Liver (tissue), 8 donors: ENCODE measurements at regions not wholly inside any gene's neighbourhood (a gene's known extent, or its start where the extent isn't known, plus 50 kb on each side); places are given as distances from the start of the nearest gene placed in this dataset.

Experiments used
- DNase-seq: peaks from one replicate; pipeline ENCODE4 v3.0.0-alpha.2; 2017; ENCODE audit warnings: low spot score
- H3K27ac ChIP-seq, 2 donors: one replicate each; pipeline ENCODE4 v1.7.0; 2013; ENCODE audit warnings: inconsistent platforms in 2 of 2, low read length in 2 of 2, control low read depth in 1 of 2, low read depth in 1 of 2, mild to moderate bottlenecking in 1 of 2
- H3K27me3 ChIP-seq, 4 donors: one replicate each; pipeline versions ENCODE4 v1.6.1 to v1.7.0; 2013; ENCODE audit warnings: low read length in 3 of 4, inconsistent platforms in 1 of 4, mild to moderate bottlenecking in 1 of 4, moderate library complexity in 1 of 4; ENCODE audit not compliant: control insufficient read depth in 4 of 4, insufficient read depth in 4 of 4
- H3K36me3 ChIP-seq, 4 donors: one replicate each; pipeline versions ENCODE4 v1.6.1 to v1.7.0; 2013; ENCODE audit warnings: low read length in 3 of 4, mild to moderate bottlenecking in 3 of 4, low read depth in 1 of 4, moderate library complexity in 1 of 4; ENCODE audit not compliant: control insufficient read depth in 4 of 4, insufficient read depth in 3 of 4
- H3K4me1 ChIP-seq, 4 donors: one replicate each; pipeline versions ENCODE4 v1.6.1 to v1.7.0; 2013; ENCODE audit warnings: low read length in 3 of 4, mild to moderate bottlenecking in 3 of 4, moderate library complexity in 1 of 4; ENCODE audit not compliant: control insufficient read depth in 4 of 4, insufficient read depth in 4 of 4
- H3K4me3 ChIP-seq, 3 donors: one replicate each; pipeline versions ENCODE4 v1.6.1 to v1.7.0; 2013; ENCODE audit warnings: low read length in 3 of 3, control low read depth in 1 of 3, low read depth in 1 of 3, mild to moderate bottlenecking in 1 of 3
- H3K9ac ChIP-seq, 2 donors: one replicate each; pipeline ENCODE4 v1.7.0; 2013; ENCODE audit warnings: low read length in 2 of 2, mild to moderate bottlenecking in 2 of 2, moderate library complexity in 2 of 2, control low read depth in 1 of 2, low read depth in 1 of 2
- H3K9me3 ChIP-seq, 4 donors: one replicate each; pipeline versions ENCODE4 v1.6.1 to v1.7.0; 2013; ENCODE audit warnings: low read length in 3 of 4; ENCODE audit not compliant: control insufficient read depth in 4 of 4
- ATF3 ChIP-seq: IDR thresholded peaks from 2 replicates; pipeline ENCODE4 v1.6.1; 2016; ENCODE audit warnings: antibody characterized with exemption
- CTCF ChIP-seq: fragments of 150-350 bp; IDR thresholded peaks from 2 replicates; pipeline ENCODE4 v1.5.1; 2017; ENCODE audit warnings: improper control_type of control experiment, low read depth, low read length; ENCODE audit not compliant: missing input control
- FOXA1 ChIP-seq: IDR thresholded peaks from 2 replicates; pipeline ENCODE4 v1.6.1; 2016; ENCODE audit warnings: antibody characterized with exemption
- FOXA2 ChIP-seq: IDR thresholded peaks from 2 replicates; pipeline ENCODE4 v1.6.1; 2016; ENCODE audit warnings: antibody characterized with exemption
- GABPA ChIP-seq, 2 donors: IDR thresholded peaks in 1 of 2; conservative IDR thresholded peaks in 1 of 2; 2 replicates each; pipeline ENCODE4 v1.6.1; 2016; ENCODE audit warnings: antibody characterized with exemption in 2 of 2, mild to moderate bottlenecking in 1 of 2, moderate library complexity in 1 of 2
- HNF4A ChIP-seq, 2 donors: conservative IDR thresholded peaks; 2 replicates each; pipeline ENCODE4 v1.6.1; 2016; ENCODE audit warnings: antibody characterized with exemption in 2 of 2, mild to moderate bottlenecking in 2 of 2
- MAX ChIP-seq: IDR thresholded peaks from 2 replicates; pipeline ENCODE4 v1.6.1; 2016; ENCODE audit warnings: antibody characterized with exemption
- NR2F2 ChIP-seq: IDR thresholded peaks from 2 replicates; pipeline ENCODE4 v1.6.1; 2016; ENCODE audit warnings: antibody characterized with exemption
- RAD21 ChIP-seq, 2 donors: IDR thresholded peaks; 2 replicates each; pipeline ENCODE4 v1.6.1; 2016; ENCODE audit warnings: antibody characterized with exemption in 2 of 2, mild to moderate bottlenecking in 2 of 2
- REST ChIP-seq: IDR thresholded peaks from 2 replicates; pipeline ENCODE4 v1.6.1; 2016; ENCODE audit warnings: antibody characterized with exemption, mild to moderate bottlenecking
- SP1 ChIP-seq: IDR thresholded peaks from 2 replicates; pipeline ENCODE4 v1.6.1; 2018; ENCODE audit warnings: antibody characterized with exemption, mild to moderate bottlenecking
- TAF1 ChIP-seq: conservative IDR thresholded peaks from 2 replicates; pipeline ENCODE4 v1.6.1; 2016; ENCODE audit warnings: antibody characterized with exemption, mild to moderate bottlenecking
- YY1 ChIP-seq: IDR thresholded peaks from 2 replicates; pipeline ENCODE4 v1.6.1; 2016; ENCODE audit warnings: antibody characterized with exemption, mild to moderate bottlenecking
- ZBTB33 ChIP-seq: IDR thresholded peaks from 2 replicates; pipeline ENCODE4 v1.6.1; 2016; ENCODE audit warnings: antibody characterized with exemption
- WGBS: extraction: QIAGEN DNeasy Blood & Tissue Kit; methylation state at CpG from one replicate; pipeline ENCODE4 v1.1.7; 2013; 5-methylcytosine and 5-hydroxymethylcytosine counted together
- donor health status: healthy.
- donor health status: healthy.
- donor health status: healthy.
- donor health status: healthy.
- donor health status: healthy.

GRCh38 chr2:240304746-240305161, 130.7 kb upstream of the GPC1 start:
- TF ChIP-seq ZBTB33 (no peak), FOXA2 (no peak), NR2F2 (no peak), SP1 (no peak), YY1 (no peak), ATF3 (no peak), GABPA (IDR thresholded peaks at IDR 0.05 in 1 of 2, conservative IDR thresholded peaks at IDR 0.05 in 1 of 2) (no peak), RAD21 (IDR thresholded peaks at IDR 0.05) (no peak), HNF4A (conservative IDR thresholded peaks at IDR 0.05) (no peak), TAF1 (no peak), FOXA1 (no peak)
- H3K27me3 ChIP-seq = no peaks in the 10 kb centered on the region

GRCh38 chr2:240305369-240305962, 130.0 kb upstream of the GPC1 start:
- 68% methylated on average over 20 of the region's 20 CpGs for WGBS
- no peak overlapping the region for H3K4me3 ChIP-seq
- H3K27me3 ChIP-seq = no peaks in the 10 kb centered on the region
- H3K9me3 ChIP-seq = no peaks in the 10 kb centered on the region
- no peak overlapping the region for H3K27ac ChIP-seq
- no peak for DNase-seq
- no peaks in the 10 kb centered on the region for H3K36me3 ChIP-seq
- no peak for TF ChIP-seq REST
- H3K9ac ChIP-seq = no peak overlapping the region
- no peaks in the 10 kb centered on the region for H3K4me1 ChIP-seq

More at GRCh38 chr2:240304746-240305161, 130.7 kb upstream of the GPC1 start:
- no peaks in the 10 kb centered on the region for H3K9me3 ChIP-seq
- 82% methylated on average over 12 of the region's 12 CpGs for WGBS
- no peaks in the 10 kb centered on the region for H3K4me1 ChIP-seq
- no peak overlapping the region for H3K4me3 ChIP-seq
- H3K9ac ChIP-seq = no peak overlapping the region
- H3K36me3 ChIP-seq = no peaks in the 10 kb centered on the region
- H3K27ac ChIP-seq = no peak overlapping the region
- peak; percentile 26 for DNase-seq

GRCh38 chr2:240306185-240306584, 129.3 kb upstream of the GPC1 start:
- H3K9me3 ChIP-seq = no peaks in the 10 kb centered on the region
- no peaks in the 10 kb centered on the region for H3K27me3 ChIP-seq
- WGBS = 95% methylated on average over 9 of the region's 9 CpGs
- TF ChIP-seq MAX (no peak), REST (no peak), FOXA1 (no peak), CTCF (no peak)
- H3K9ac ChIP-seq = no peak overlapping the region
- no peak overlapping the region for H3K4me3 ChIP-seq
- H3K36me3 ChIP-seq = no peaks in the 10 kb centered on the region
- no peaks in the 10 kb centered on the region for H3K4me1 ChIP-seq
- H3K27ac ChIP-seq = no peak overlapping the region
- DNase-seq = no peak
